HCT116 (cell line): ENCODE measurements at regions not wholly inside any gene's neighbourhood (a gene's known extent, or its start where the extent isn't known, plus 50 kb on each side); places are given as distances from the start of the nearest gene placed in this dataset.

ENCODE experiments used
- EZH2phosphoT487 ChIP-seq: fragments of 200-600 bp; IDR thresholded peaks from 2 replicates; pipeline ENCODE4 v1.6.1; 2018; ENCODE audit warnings: antibody characterized with exemption, borderline replicate concordance
- POLR2A ChIP-seq: IDR thresholded peaks from 2 replicates; pipeline ENCODE4 v1.7.0; 2011; ENCODE audit warnings: borderline replicate concordance; ENCODE audit not compliant: insufficient read depth, insufficient read length; ENCODE audit errors: extremely low read depth
- POLR2AphosphoS5 ChIP-seq: IDR thresholded peaks from 2 replicates; pipeline ENCODE4 v1.6.1; 2011; ENCODE audit warnings: mild to moderate bottlenecking, low read depth, low read length, moderate library complexity
- TF ChIP-seq, protein P1 (sequence below), 3 experiments: fragments of 200-600 bp in 1 of 3; sonication (generic) in 1 of 3; IDR thresholded peaks in 2 of 3; conservative IDR thresholded peaks in 1 of 3; 2 replicates each; pipeline ENCODE4 v1.5.1; 2012 to 2017; ENCODE audit warnings: low read depth in 2 of 3, low read length in 2 of 3, antibody characterized with exemption in 1 of 3, borderline replicate concordance in 1 of 3, control low read depth in 1 of 3, mild to moderate bottlenecking in 1 of 3, mixed read lengths in 1 of 3, mixed run types in 1 of 3, moderate library complexity in 1 of 3; ENCODE audit not compliant: insufficient read depth in 1 of 3

DNA sequence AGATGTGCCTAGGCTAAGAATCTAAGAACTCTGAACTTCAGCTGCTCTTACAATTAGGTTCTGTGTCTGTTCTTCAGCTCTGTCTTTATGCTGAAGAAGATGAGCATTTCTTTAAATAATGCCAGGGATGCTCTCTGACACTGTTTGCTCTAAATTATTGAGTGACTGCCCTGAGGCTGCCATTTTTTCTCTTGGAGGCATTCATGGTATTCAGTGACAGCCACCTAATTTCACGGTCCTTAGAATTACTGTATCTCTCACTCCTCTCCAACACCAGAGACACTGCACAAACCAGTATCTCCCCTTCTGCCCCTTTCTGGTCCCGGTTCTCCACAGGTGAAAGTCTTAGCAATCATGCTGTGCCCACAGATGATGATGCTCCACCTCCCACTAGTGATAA, 123.6 kb upstream of the MPHOSPH6 start:
- no peak for TF ChIP-seq POLR2A
- TF ChIP-seq POLR2AphosphoS5 = no peak
- no peak for TF ChIP-seq EZH2phosphoT487
- TF ChIP-seq, protein P1, sequence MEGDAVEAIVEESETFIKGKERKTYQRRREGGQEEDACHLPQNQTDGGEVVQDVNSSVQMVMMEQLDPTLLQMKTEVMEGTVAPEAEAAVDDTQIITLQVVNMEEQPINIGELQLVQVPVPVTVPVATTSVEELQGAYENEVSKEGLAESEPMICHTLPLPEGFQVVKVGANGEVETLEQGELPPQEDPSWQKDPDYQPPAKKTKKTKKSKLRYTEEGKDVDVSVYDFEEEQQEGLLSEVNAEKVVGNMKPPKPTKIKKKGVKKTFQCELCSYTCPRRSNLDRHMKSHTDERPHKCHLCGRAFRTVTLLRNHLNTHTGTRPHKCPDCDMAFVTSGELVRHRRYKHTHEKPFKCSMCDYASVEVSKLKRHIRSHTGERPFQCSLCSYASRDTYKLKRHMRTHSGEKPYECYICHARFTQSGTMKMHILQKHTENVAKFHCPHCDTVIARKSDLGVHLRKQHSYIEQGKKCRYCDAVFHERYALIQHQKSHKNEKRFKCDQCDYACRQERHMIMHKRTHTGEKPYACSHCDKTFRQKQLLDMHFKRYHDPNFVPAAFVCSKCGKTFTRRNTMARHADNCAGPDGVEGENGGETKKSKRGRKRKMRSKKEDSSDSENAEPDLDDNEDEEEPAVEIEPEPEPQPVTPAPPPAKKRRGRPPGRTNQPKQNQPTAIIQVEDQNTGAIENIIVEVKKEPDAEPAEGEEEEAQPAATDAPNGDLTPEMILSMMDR (IDR thresholded peaks at IDR 0.05 in 2 of 3, conservative IDR thresholded peaks at IDR 0.05 in 1 of 3; ENCODE audit: borderline replicate concordance in 1 of 3, insufficient read depth in 1 of 3, low read depth in 2 of 3, low read length in 2 of 3) = no peak
